Coronary artery (tissue), 2 donors: ENCODE measurements at regions not wholly inside any gene's neighbourhood (a gene's known extent, or its start where the extent isn't known, plus 50 kb on each side); places are given as distances from the start of the nearest gene placed in this dataset.

Experiments
- DNase-seq: peaks from one replicate; pipeline ENCODE4 v3.0.0-alpha.2; 2017; ENCODE audit warnings: low spot score
- H3K27ac ChIP-seq, 2 donors: fragments of 200-600 bp; sonication (generic); one replicate each; pipeline ENCODE4 v1.5.1; 2016 to 2019
- H3K4me3 ChIP-seq: fragments of 200-600 bp; sonication (generic); 2 replicates; pipeline ENCODE4 v1.5.1; 2016; ENCODE audit warnings: mild to moderate bottlenecking, moderate library complexity
- TF ChIP-seq, protein P1 (sequence below): fragments of 200-600 bp; sonication (generic); IDR thresholded peaks from one replicate; pipeline ENCODE4 v1.5.1; 2019; ENCODE audit warnings: antibody characterized with exemption

DNA sequence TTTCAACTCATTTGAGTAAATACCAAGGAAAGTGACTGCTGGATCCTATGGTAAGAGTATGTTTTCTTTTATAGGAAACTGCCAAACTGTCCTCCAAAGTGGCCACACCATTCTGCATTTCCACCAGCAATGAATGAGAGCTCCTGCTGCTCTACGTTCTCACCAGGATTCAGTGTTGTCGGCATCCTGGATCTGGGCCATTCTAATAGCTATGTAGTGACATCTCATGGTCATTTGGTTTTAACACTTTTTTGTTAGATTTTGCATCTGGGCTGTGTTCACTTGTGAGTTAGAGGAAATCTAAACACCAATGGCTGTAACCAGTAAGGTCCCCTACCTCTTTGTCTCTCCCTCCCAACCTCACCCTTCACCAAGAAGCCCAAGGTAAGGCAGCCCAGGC lies 115.9 kb downstream of the ATPSCKMT start:
- TF ChIP-seq, protein P1, sequence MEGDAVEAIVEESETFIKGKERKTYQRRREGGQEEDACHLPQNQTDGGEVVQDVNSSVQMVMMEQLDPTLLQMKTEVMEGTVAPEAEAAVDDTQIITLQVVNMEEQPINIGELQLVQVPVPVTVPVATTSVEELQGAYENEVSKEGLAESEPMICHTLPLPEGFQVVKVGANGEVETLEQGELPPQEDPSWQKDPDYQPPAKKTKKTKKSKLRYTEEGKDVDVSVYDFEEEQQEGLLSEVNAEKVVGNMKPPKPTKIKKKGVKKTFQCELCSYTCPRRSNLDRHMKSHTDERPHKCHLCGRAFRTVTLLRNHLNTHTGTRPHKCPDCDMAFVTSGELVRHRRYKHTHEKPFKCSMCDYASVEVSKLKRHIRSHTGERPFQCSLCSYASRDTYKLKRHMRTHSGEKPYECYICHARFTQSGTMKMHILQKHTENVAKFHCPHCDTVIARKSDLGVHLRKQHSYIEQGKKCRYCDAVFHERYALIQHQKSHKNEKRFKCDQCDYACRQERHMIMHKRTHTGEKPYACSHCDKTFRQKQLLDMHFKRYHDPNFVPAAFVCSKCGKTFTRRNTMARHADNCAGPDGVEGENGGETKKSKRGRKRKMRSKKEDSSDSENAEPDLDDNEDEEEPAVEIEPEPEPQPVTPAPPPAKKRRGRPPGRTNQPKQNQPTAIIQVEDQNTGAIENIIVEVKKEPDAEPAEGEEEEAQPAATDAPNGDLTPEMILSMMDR = no peak

DNA sequence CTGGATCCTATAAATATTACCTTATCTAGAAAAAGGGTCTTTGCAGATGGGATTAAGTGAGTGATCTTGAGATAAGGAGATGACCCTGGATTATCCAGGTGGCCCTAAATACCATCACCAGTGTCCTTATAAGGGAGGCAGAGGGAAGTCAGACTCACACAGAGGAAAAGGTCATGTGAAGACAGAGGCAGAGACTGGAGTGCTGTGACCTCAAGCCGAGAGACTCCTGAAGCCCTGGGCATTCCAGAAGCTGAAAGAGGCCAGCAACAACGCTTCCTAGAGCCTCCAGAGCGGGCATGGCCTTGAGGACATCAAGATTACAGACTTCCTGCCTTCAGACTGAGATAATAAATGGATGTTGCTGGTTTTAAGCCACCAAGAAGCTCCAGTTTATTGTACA lies 118.8 kb downstream of the ATPSCKMT start:
- TF ChIP-seq, protein P1 = no peak
- DNase-seq = no peak
- no peak overlapping the region for H3K4me3 ChIP-seq
- no peak overlapping the region for H3K27ac ChIP-seq

More for the DNA sequence above, 115.9 kb downstream of the ATPSCKMT start:
- no peak for DNase-seq
- Histone ChIP-seq H3K27ac (no peak overlapping the region), H3K4me3 (no peak overlapping the region)

DNA sequence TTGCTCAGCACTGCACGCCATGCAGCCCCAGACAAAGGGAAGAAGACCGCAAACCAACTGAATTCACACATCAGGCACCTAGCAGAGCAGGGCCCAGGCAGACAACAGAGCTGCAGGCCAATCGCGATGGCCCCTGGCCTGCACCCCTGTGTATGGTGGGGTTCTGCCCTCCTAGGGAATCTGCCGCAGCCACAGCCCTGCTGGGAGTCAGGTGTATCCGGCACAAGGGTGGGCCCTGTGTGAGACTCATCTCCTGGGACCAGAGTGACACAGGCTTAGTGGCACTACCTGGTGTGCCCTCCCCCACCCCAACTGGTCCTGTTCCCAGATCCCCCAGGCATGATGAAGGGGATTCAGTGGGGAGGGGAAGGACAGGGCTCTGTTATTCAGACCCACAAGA lies 122.8 kb downstream of the ATPSCKMT start:
- no peak overlapping the region for H3K4me3 ChIP-seq
- TF ChIP-seq, protein P1 = no peak
- no peak overlapping the region for H3K27ac ChIP-seq
- no peak for DNase-seq

- TF ChIP-seq, protein P1 = no peak
- no peak for DNase-seq
- Histone ChIP-seq H3K27ac (no peak overlapping the region), H3K4me3 (no peak overlapping the region)
These were observed 124.6 kb downstream of the ATPSCKMT start for GRCh38 chr5:10125116-10125515.

DNA sequence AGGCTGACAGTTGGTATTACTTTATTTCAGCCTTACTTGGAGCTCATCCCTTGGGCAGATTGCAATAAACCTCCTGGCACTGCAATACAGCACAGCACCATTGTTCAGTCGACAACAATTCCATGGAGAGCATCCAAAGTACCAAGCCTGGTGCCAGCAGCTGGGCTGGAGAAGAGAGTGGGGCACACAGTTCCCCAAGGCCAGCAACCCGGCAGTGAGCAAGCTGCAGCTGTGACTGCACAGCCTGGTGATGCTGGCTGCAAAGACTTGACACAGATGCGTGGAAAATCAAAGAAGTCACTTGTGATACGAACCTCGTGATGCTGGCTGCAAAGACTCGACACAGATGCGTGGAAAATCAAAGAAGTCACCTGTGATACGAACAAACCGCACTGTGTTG lies 125.4 kb downstream of the ATPSCKMT start:
- no peak for DNase-seq
- no peak overlapping the region for H3K27ac ChIP-seq
- TF ChIP-seq, protein P1 = no peak
- H3K4me3 ChIP-seq = no peak overlapping the region

DNA sequence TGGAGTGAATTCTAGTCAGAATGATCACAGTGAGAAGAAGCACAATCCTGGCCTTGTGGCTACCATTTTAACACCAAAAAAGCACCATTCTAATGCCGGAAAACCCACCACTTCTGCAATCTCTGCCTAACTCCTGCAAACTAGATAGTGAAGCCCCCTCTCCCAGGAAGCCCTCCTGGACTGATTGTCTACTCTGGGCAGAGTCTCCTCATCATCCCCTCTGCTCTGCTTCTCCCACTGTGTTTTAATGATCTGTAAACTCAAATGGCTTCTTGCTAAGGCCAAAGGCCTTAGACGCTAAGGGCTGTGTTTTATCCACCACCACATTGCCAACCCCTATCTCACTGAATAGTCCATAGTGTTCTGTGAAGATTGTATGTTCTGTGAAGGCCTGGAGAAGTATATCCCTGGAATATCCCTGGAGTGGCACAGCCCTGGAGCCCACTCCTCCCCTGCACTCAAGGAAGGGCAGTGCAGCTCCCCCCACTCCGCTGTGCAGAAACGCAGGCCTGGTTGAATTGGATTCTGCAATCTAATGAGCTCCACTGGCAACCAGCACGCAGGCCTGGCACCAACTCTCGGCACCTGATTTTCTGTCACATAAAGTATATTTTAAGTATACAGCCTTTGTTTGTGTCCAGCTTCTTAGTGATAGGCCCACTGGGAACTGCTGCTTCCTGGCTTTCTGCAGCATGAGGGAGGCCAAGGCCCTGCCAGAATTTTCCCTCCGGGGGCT lies 126.3 kb downstream of the ATPSCKMT start:
- DNase-seq = no peak
- H3K4me3 ChIP-seq = no peak overlapping the region
- H3K27ac ChIP-seq = no peak overlapping the region
- TF ChIP-seq, protein P1 = no peak

DNA sequence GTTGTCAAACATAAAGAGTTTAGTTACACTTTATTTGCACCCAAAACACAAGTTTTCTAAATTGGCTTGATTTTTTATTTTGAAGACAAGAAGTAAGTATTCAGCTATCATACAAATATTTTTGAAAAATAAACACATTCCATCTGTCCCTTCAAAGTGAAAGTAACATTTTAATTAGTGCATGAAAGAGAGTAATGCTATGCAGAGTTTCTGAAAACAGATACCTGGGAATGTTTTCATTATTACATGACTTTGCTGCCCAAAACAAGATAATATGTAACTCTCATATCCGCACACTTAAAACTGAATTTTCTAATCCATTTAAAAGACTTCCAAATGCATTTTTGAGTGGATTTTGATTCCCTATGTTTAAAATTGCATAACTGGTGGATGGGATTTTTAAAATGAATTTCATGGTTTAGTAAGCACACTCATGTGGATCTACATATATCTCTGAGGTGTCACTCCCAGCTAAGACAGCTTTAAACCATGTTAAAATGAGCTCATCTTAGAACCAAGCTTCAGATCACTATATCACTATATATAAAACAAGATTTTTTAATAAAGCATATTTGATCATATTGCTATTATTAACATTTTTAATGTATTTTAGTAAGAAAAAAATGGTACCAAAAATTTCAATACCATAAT lies 127.5 kb downstream of the ATPSCKMT start:
- H3K27ac ChIP-seq = no peak overlapping the region
- no peak overlapping the region for H3K4me3 ChIP-seq
- TF ChIP-seq, protein P1 = no peak
- DNase-seq = no peak
